GM12892 (cell line): ENCODE measurements at regions not wholly inside any gene's neighbourhood (a gene's known extent, or its start where the extent isn't known, plus 50 kb on each side); places are given as distances from the start of the nearest gene placed in this dataset.

Experiments used
- POLR2A ChIP-seq: IDR thresholded peaks from 2 replicates; pipeline ENCODE4 v1.6.1; 2011; ENCODE audit warnings: low read depth, low read length, control low read depth
- POLR2AphosphoS5 ChIP-seq: IDR thresholded peaks from 2 replicates; pipeline ENCODE4 v1.6.1; 2011; ENCODE audit warnings: low read depth, low read length, control low read depth
- TAF1 ChIP-seq: IDR thresholded peaks from 2 replicates; pipeline ENCODE4 v1.6.1; 2011; ENCODE audit warnings: low read depth, mild to moderate bottlenecking, control low read depth, low read length, borderline replicate concordance

GRCh38 chr6:164022632-164023031, 608.1 kb downstream of the QKI start:
- TF ChIP-seq POLR2AphosphoS5 (no peak), POLR2A (no peak), TAF1 (no peak)
